Smooth muscle cell (in vitro differentiated cells): ENCODE measurements at regions not wholly inside any gene's neighbourhood (a gene's known extent, or its start where the extent isn't known, plus 50 kb on each side); places are given as distances from the start of the nearest gene placed in this dataset.

ENCODE experiments used
- DNase-seq: peaks from one replicate; lab custom pipeline; 2025; ENCODE audit not compliant: unreplicated experiment; lab: John Stamatoyannopoulos, UW
- H2AFZ ChIP-seq: fragments of 200-600 bp; sonication (generic); 2 replicates; pipeline ENCODE4 v1.6.0; 2016; ENCODE audit warnings: antibody characterized with exemption, low read depth, mild to moderate bottlenecking
- H3F3A ChIP-seq: fragments of 200-600 bp; sonication (generic); 2 replicates; pipeline ENCODE4 v1.6.0; 2017; ENCODE audit warnings: antibody characterized with exemption, low read depth
- H3K27ac ChIP-seq: fragments of 200-600 bp; sonication (generic); 2 replicates; pipeline ENCODE4 v1.5.1; 2016; ENCODE audit warnings: low read depth, mild to moderate bottlenecking
- H3K27me3 ChIP-seq: fragments of 200-600 bp; sonication (generic); 2 replicates; pipeline ENCODE4 v1.6.1; 2016; ENCODE audit warnings: low read depth, mild to moderate bottlenecking
- H3K36me3 ChIP-seq: fragments of 200-600 bp; sonication (generic); 2 replicates; pipeline ENCODE4 v1.5.1; 2016; ENCODE audit warnings: low read depth
- H3K4me1 ChIP-seq: fragments of 200-600 bp; sonication (generic); 2 replicates; pipeline ENCODE4 v1.5.1; 2016; ENCODE audit warnings: low read depth
- H3K4me2 ChIP-seq: fragments of 200-600 bp; sonication (generic); 2 replicates; pipeline ENCODE4 v1.6.0; 2016; ENCODE audit warnings: mild to moderate bottlenecking
- H3K4me3 ChIP-seq: fragments of 200-600 bp; sonication (generic); 2 replicates; pipeline ENCODE4 v1.5.1; 2016; ENCODE audit warnings: mild to moderate bottlenecking
- H3K79me2 ChIP-seq: fragments of 200-600 bp; sonication (generic); 2 replicates; pipeline ENCODE4 v1.6.0; 2016; ENCODE audit warnings: low read depth, mild to moderate bottlenecking
- H3K9ac ChIP-seq: fragments of 200-600 bp; sonication (generic); 2 replicates; pipeline ENCODE4 v1.6.0; 2016; ENCODE audit warnings: low read depth
- H3K9me3 ChIP-seq: fragments of 200-600 bp; sonication (generic); replicated peaks from 2 replicates; pipeline ENCODE4 v1.5.1; 2016; ENCODE audit warnings: low read depth
- H4K20me1 ChIP-seq: fragments of 200-600 bp; sonication (generic); 2 replicates; pipeline ENCODE4 v1.6.0; 2016; ENCODE audit warnings: low read depth
- WGBS: methylation state at CpG from one replicate; pipeline ENCODE4 v1.1.7; 2016; ENCODE audit warnings: low lambda C conversion rate; 5-methylcytosine and 5-hydroxymethylcytosine counted together
- TF ChIP-seq, protein P1 (sequence below): fragments of 200-600 bp; sonication (generic); IDR thresholded peaks from 2 replicates; pipeline ENCODE4 v1.5.1; 2017; ENCODE audit warnings: borderline replicate concordance, mild to moderate bottlenecking, antibody characterized with exemption; ENCODE audit not compliant: insufficient read depth, poor library complexity, severe bottlenecking

DNA sequence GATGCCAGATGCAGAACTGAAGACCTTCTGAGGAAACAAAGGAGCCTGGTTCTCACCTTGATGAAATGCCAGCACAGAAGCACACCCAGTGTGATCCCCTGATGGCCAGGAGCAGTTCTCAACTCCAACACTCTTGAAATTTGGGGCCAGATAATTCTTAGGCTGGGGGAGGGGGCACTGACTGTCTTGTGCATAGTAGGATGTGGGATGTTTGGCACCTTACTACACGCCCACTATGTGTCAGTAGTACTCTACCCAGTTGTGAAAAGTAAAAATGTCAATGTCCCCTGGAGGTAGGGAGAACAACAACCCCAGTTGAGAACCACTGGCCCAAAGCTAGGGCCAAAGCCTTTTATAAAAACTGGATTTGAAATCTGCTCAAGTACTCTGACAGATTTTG, 398.3 kb upstream of the ARID1B start:
- no peaks in the 10 kb centered on the region for H3K9me3 ChIP-seq
- DNase-seq = no peak
- no peaks in the 10 kb centered on the region for H3K27me3 ChIP-seq
- TF ChIP-seq, protein P1, sequence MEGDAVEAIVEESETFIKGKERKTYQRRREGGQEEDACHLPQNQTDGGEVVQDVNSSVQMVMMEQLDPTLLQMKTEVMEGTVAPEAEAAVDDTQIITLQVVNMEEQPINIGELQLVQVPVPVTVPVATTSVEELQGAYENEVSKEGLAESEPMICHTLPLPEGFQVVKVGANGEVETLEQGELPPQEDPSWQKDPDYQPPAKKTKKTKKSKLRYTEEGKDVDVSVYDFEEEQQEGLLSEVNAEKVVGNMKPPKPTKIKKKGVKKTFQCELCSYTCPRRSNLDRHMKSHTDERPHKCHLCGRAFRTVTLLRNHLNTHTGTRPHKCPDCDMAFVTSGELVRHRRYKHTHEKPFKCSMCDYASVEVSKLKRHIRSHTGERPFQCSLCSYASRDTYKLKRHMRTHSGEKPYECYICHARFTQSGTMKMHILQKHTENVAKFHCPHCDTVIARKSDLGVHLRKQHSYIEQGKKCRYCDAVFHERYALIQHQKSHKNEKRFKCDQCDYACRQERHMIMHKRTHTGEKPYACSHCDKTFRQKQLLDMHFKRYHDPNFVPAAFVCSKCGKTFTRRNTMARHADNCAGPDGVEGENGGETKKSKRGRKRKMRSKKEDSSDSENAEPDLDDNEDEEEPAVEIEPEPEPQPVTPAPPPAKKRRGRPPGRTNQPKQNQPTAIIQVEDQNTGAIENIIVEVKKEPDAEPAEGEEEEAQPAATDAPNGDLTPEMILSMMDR = no peak
- H3K36me3 ChIP-seq = no peaks in the 10 kb centered on the region
- peaks cover 8% of the 10 kb centered on the region for H3K4me1 ChIP-seq
- no peak overlapping the region for H3K9ac ChIP-seq
- H3K27ac ChIP-seq = peak overlapping the region; percentile 64
- H3K4me3 ChIP-seq = no peak overlapping the region
- H4K20me1 ChIP-seq = no peaks in the 10 kb centered on the region
- no peaks in the 10 kb centered on the region for H3K79me2 ChIP-seq
- WGBS = 94% methylated on average over 1 of the region's 1 CpG
- H3K4me2 ChIP-seq = peak overlapping the region; percentile 66
- peak overlapping the region; percentile 7 for H2AFZ ChIP-seq
- H3F3A ChIP-seq = no peaks in the 10 kb centered on the region

DNA sequence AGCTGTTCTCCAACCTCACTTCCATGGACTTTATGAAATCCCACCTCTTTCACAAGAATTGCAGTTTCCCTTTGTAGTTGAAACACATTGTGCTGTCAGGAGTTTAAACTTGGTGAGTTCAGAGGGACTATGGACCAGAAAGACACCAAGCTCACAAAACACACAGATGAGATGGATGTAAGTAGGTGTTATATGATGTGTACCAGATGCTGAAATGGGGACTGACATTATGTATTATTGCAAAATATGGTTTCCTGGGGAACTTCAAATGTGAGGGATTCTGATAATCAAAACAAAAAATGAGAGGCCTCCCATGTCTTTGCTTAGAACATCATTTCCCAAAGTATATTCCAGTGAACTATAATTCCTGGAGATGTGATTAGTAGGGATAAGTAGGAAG, 401.1 kb upstream of the ARID1B start:
- H3K4me2 ChIP-seq = no peak overlapping the region
- H3K36me3 ChIP-seq = no peaks in the 10 kb centered on the region
- H3K9me3 ChIP-seq = no peaks in the 10 kb centered on the region
- peak overlapping the region; percentile 21 for H2AFZ ChIP-seq
- H3K79me2 ChIP-seq = no peaks in the 10 kb centered on the region
- DNase-seq = no peak
- no peaks in the 10 kb centered on the region for H4K20me1 ChIP-seq
- H3K27me3 ChIP-seq = no peaks in the 10 kb centered on the region
- H3K27ac ChIP-seq = no peak overlapping the region
- H3K4me1 ChIP-seq = peaks cover 8% of the 10 kb centered on the region
- H3K4me3 ChIP-seq = no peak overlapping the region
- no peaks in the 10 kb centered on the region for H3F3A ChIP-seq
- no peak overlapping the region for H3K9ac ChIP-seq
- TF ChIP-seq, protein P1 = no peak

DNA sequence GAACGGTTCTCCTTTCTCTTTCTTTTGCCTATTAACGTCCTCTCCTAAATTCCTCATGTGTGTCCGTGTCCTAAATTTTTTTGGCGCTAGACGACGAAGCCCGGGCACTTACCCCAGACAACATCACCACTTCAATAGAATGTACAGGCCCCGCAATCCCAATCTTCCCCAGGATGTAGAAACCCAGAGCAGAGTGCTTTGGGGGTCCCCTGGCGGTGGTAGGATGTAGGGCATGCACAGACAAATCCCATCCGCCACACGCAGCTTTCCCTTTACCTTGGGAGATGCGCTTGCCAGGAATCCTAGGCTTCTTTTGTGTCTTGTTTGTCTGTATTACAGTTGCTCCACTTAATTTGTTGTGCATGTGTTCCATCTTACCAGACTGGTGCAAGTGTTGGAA, 417.3 kb upstream of the ARID1B start:
- Histone ChIP-seq H2AFZ (no peak overlapping the region), H3K4me1 (no peaks in the 10 kb centered on the region), H3K27me3 (no peaks in the 10 kb centered on the region), H3K9me3 (no peaks in the 10 kb centered on the region), H3K9ac (no peak overlapping the region), H3K27ac (no peak overlapping the region), H3K79me2 (no peaks in the 10 kb centered on the region), H3K36me3 (no peaks in the 10 kb centered on the region), H3K4me2 (no peak overlapping the region), H4K20me1 (no peaks in the 10 kb centered on the region), H3F3A (no peaks in the 10 kb centered on the region), H3K4me3 (no peak overlapping the region)
- DNase-seq = no peak
- TF ChIP-seq, protein P1 = peak; percentile 10
- 82% methylated on average over 12 of the region's 12 CpGs for WGBS

DNA sequence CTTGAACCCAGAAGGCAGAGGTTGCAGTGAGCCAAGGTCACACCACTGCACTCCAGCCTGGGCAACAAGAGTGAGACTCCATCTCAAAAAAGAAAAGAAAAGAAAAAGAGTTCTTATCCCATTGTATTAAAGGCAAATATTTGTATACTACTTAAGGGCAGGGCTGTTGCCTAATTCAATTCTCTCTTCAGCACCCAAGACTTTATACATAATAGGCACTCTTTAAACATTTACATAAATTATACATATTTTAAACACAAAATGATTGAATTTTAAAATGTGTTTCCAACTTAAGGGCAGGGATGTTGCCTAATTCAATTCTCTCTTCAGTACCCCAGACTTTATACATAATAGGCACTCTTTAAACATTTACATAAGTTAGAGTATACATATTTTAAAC, 424.3 kb upstream of the ARID1B start:
- Histone ChIP-seq H3K4me1 (no peaks in the 10 kb centered on the region), H2AFZ (no peak overlapping the region), H3K4me2 (no peak overlapping the region), H3K27ac (no peak overlapping the region), H3K9me3 (no peaks in the 10 kb centered on the region), H3K79me2 (no peaks in the 10 kb centered on the region), H3K27me3 (no peaks in the 10 kb centered on the region), H3K36me3 (no peaks in the 10 kb centered on the region), H3K9ac (no peak overlapping the region), H4K20me1 (no peaks in the 10 kb centered on the region), H3F3A (no peaks in the 10 kb centered on the region), H3K4me3 (no peak overlapping the region)
- TF ChIP-seq, protein P1 = no peak
- DNase-seq = no peak
